Nephron (organoid): ENCODE measurements at regions not wholly inside any gene's neighbourhood (a gene's known extent, or its start where the extent isn't known, plus 50 kb on each side); places are given as distances from the start of the nearest gene placed in this dataset.

Experiments
- H3K27ac Mint-ChIP-seq, 3 experiments: 2 replicates each; pipeline ENCODE4 v1.8.0; 2020; ENCODE audit warnings: mixed read lengths in 3 of 3, mild to moderate bottlenecking in 2 of 3, moderate library complexity in 1 of 3
- H3K27me3 Mint-ChIP-seq: 2 replicates; pipeline ENCODE4 v1.8.0; 2021; ENCODE audit warnings: low read depth, mild to moderate bottlenecking, moderate library complexity, mixed read lengths
- H3K36me3 Mint-ChIP-seq: 2 replicates; pipeline ENCODE4 v1.8.0; 2020; ENCODE audit warnings: low read depth, mixed read lengths
- H3K4me1 Mint-ChIP-seq: 2 replicates; pipeline ENCODE4 v1.8.0; 2020; ENCODE audit warnings: mixed read lengths
- H3K4me3 Mint-ChIP-seq, 3 experiments: 2 replicates each; pipeline ENCODE4 v1.8.0; 2020; ENCODE audit warnings: mild to moderate bottlenecking in 3 of 3, mixed read lengths in 3 of 3, moderate library complexity in 2 of 3
- H3K9me3 Mint-ChIP-seq: 2 replicates; pipeline ENCODE4 v1.8.0; 2020; ENCODE audit warnings: mixed read lengths
- TF ChIP-seq, protein P1 (sequence below), 3 experiments: fragments of 200-600 bp; sonication (generic); IDR thresholded peaks; one replicate each; pipeline ENCODE4 v1.5.0; 2021; ENCODE audit warnings: antibody characterized with exemption in 3 of 3; ENCODE audit not compliant: unreplicated experiment in 3 of 3

DNA sequence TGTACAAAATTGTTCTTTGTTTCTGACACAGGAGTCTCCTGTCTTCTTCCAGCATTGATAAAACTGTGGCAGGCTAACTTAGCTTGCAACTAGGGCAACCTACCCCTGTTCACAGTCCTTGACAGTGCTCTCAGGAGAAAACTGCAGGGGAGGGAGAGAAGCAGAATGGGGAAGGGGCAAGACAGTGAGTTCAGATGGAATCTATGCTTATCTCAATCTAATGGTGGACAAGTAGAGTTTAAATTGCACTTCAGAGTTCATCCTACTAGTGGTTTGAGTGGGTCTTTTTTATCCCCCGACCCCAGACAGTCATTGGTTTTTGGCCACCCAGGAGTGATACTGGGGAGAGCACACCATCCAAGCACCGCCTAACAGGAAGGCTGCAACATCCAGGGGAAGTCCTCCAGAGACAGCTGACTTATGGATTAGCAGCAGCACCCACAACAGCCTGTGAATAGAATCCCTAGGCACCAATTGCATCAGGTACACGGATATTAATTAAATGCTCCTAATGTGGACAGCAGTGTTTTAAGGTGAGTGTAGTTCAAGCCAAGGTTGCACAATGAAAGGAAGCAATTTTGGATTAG is 236.6 kb downstream of the NHLRC3 start:
- H3K36me3 Mint-ChIP-seq = no peaks in the 10 kb centered on the region
- no peaks in the 10 kb centered on the region for H3K9me3 Mint-ChIP-seq
- no peak overlapping the region for H3K4me3 Mint-ChIP-seq
- H3K27me3 Mint-ChIP-seq = no peaks in the 10 kb centered on the region
- peak overlapping the region in 2 of 3 experiments; percentile 67 to 80 for H3K27ac Mint-ChIP-seq
- TF ChIP-seq, protein P1, sequence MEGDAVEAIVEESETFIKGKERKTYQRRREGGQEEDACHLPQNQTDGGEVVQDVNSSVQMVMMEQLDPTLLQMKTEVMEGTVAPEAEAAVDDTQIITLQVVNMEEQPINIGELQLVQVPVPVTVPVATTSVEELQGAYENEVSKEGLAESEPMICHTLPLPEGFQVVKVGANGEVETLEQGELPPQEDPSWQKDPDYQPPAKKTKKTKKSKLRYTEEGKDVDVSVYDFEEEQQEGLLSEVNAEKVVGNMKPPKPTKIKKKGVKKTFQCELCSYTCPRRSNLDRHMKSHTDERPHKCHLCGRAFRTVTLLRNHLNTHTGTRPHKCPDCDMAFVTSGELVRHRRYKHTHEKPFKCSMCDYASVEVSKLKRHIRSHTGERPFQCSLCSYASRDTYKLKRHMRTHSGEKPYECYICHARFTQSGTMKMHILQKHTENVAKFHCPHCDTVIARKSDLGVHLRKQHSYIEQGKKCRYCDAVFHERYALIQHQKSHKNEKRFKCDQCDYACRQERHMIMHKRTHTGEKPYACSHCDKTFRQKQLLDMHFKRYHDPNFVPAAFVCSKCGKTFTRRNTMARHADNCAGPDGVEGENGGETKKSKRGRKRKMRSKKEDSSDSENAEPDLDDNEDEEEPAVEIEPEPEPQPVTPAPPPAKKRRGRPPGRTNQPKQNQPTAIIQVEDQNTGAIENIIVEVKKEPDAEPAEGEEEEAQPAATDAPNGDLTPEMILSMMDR (IDR thresholded peaks at IDR 0.05; ENCODE audit: unreplicated experiment in 3 of 3) = no peak
- H3K4me1 Mint-ChIP-seq = peaks cover 18% of the 10 kb centered on the region

DNA sequence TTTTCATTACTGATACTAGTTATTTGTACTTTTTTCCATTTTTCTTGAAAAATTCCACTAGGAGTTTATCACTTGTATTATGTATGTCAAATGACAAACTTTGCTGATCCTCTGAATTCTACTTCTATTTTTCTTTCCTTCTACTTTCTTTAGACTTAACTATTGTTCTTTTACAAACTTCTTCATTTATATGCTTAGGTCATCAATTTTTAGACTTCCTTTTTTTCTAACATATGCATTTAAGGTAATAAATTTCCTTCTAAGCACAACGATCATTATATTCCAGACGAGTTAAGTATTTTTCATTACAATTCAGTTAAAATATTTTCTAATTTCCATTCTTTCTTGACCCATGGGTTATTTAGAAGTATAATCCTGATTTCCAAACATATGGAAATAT is 240.8 kb downstream of the NHLRC3 start:
- Mint-ChIP-seq H3K36me3 (no peaks in the 10 kb centered on the region), H3K4me3 (no peak overlapping the region), H3K27ac (no peak overlapping the region), H3K27me3 (no peaks in the 10 kb centered on the region), H3K9me3 (no peaks in the 10 kb centered on the region), H3K4me1 (peaks cover 33% of the 10 kb centered on the region)
- TF ChIP-seq, protein P1 (IDR thresholded peaks at IDR 0.05; ENCODE audit: unreplicated experiment in 3 of 3) = no peak

DNA sequence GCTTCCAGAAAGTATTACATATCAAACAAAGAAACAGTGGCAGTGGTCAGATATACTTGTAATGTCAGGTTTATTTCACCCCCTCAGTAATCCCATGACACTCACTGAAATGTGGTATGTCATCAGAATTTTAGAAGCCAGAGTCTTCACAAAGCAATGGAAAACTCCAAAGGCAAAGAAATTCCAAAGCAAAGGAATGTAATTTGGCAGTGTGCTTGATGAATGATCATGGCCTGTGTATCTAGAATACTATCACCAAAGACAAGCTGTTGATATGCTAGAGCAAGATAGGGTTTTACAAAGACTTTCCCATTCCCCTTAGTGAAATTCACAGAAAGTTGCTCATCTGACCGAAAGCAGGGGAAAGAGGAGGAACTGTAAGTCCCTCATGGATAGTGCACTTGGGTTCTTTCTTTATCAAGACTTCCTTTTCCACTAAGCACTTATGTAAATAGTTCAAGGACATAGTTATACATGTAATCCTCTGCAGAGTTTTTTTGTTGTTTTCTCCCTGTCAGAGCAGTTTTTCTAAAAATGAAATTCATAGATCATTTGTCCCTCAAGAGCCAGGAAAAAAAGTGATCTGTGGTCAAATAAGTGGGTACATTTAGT is 243.4 kb downstream of the NHLRC3 start:
- no peak overlapping the region for H3K4me3 Mint-ChIP-seq
- peaks cover 35% of the 10 kb centered on the region for H3K4me1 Mint-ChIP-seq
- peak overlapping the region in 1 of 3 experiments; percentile 10 for H3K27ac Mint-ChIP-seq
- TF ChIP-seq, protein P1 (IDR thresholded peaks at IDR 0.05; ENCODE audit: unreplicated experiment in 3 of 3) = no peak
- peaks cover 2% of the 10 kb centered on the region for H3K9me3 Mint-ChIP-seq
- H3K27me3 Mint-ChIP-seq = no peaks in the 10 kb centered on the region
- no peaks in the 10 kb centered on the region for H3K36me3 Mint-ChIP-seq

DNA sequence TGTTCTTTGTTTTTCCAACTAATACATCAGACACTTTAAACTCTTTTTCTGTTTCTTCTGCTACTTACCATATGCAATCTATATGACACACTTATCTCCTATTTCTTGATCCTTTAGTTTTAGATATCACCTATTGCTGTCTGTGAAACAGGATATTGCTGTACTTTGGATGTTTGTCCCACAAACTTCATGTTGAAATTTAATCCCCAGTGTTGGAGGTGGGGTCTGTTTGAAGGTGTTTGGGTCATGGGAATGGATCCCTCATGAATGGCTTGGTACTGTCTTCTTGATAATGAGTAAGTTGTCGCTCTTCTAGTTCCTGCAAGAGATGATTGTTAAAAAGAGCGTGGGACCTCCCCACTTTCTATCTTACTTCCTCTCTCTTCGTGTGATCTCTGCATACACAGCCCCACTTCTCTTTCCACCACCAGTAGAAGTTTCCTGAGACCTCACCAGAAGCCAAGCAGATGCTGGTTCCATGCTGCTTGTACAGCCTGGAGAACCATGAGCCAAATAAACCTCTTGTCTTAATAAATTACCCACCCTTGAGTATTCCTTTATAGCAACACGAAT is 244.2 kb downstream of the NHLRC3 start:
- Mint-ChIP-seq H3K27ac (peak overlapping the region in 1 of 3 experiments; percentile 28), H3K27me3 (no peaks in the 10 kb centered on the region), H3K4me1 (peaks cover 35% of the 10 kb centered on the region), H3K9me3 (peaks cover 8% of the 10 kb centered on the region), H3K36me3 (no peaks in the 10 kb centered on the region), H3K4me3 (no peak overlapping the region)
- TF ChIP-seq, protein P1 (IDR thresholded peaks at IDR 0.05; ENCODE audit: unreplicated experiment in 3 of 3) = no peak

DNA sequence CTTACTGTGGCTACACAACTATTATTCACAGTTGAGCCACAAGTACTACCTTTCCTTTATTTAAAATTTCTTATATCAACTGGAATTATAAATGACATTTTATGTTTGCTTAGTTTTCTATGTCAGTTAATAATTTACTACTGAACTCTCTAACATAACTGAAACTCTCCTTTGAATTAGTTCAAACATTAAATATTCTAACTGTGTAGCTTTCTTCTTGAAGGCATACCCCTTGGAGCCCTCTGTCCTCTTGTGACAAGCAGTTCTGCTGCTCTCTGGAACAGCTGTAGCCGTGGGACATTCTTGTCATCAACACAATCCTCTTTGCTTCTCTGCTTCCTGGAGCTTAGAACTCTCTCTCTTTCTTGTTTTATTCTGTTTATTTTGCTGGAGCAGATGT is 244.8 kb downstream of the NHLRC3 start:
- TF ChIP-seq, protein P1 (IDR thresholded peaks at IDR 0.05; ENCODE audit: unreplicated experiment in 3 of 3) = no peak
- no peaks in the 10 kb centered on the region for H3K36me3 Mint-ChIP-seq
- peaks cover 10% of the 10 kb centered on the region for H3K9me3 Mint-ChIP-seq
- H3K4me3 Mint-ChIP-seq = no peak overlapping the region
- peaks cover 35% of the 10 kb centered on the region for H3K4me1 Mint-ChIP-seq
- H3K27ac Mint-ChIP-seq = peak overlapping the region in 2 of 3 experiments; percentile 3 to 31
- no peaks in the 10 kb centered on the region for H3K27me3 Mint-ChIP-seq
